ENCODE measurements at regions not wholly inside any gene's neighbourhood (a gene's known extent, or its start where the extent isn't known, plus 50 kb on each side); places are given as distances from the start of the nearest gene placed in this dataset.
A peak's percentile ranks its signal among the peaks of the same experiment; 100 is the strongest.

DNA sequence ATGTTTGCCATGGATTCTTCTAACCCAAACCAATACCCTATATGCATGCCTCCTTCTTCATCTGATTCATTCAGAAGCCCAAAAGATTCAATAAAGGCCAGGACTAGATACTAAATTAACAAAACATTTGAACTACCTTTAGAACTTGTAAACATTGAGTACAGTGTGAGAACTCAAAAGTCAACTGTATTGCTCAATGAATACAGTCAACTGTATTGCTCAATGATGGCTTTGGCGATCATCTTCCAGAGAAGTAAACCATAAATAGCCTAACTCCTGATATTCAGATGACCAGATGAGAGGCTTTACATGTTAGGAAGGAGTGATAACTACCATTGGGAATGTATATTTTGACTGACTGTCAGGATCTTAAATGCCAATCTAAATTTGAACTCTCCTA is 206.5 kb upstream of the ITGA4 start:
- Histone ChIP-seq H3K36me3 (replicated peaks in 1 of 2; ENCODE audit: control insufficient read depth in 1 of 2, insufficient read depth in 2 of 2, low read length in 2 of 2) (no peaks in the 10 kb centered on the region), H2AFZ (ENCODE audit: low read length) (no peak overlapping the region), H4K20me1 (ENCODE audit: insufficient read depth, low read length) (no peaks in the 10 kb centered on the region), H3K27me3 (ENCODE audit: control insufficient read depth in 1 of 2, insufficient read depth in 2 of 2, low read length in 2 of 2) (no peaks in the 10 kb centered on the region), H3K9me3 (ENCODE audit: low read length) (no peaks in the 10 kb centered on the region), H3K79me2 (ENCODE audit: insufficient read depth, low read length) (no peaks in the 10 kb centered on the region), H3K9ac (ENCODE audit: insufficient read depth, low read depth, low read length) (no peak overlapping the region), H3K27ac (ENCODE audit: extremely low read length, insufficient read depth, low read length) (no peak overlapping the region), H3K4me2 (ENCODE audit: low read depth, low read length) (no peak overlapping the region), H3K4me3 (replicated peaks in 1 of 3; ENCODE audit: insufficient read depth in 1 of 3, low read depth in 2 of 3, low read length in 3 of 3) (no peak overlapping the region), H3K4me1 (ENCODE audit: insufficient read depth, low read length) (peaks cover 8% of the 10 kb centered on the region)
- no peak for DNase-seq (ENCODE audit: low spot score)
- intact Hi-C loops (cut with micrococcal nuclease; ENCODE audit: unreplicated experiment) (no loop called here), in situ Hi-C loops (cut with HindIII; ENCODE audit: extremely low pct_ligation_motif_present, low pct_unique_long_range_greater_than_20kb) (no loop called here)
- POLR2A ChIA-PET = no interaction called here
- peak; percentile 80 for ATAC-seq
- CTCF ChIA-PET (ENCODE audit: low intra/inter-chr PET ratio, low total read pairs) = no interaction called here
- WGBS (ENCODE audit: low lambda C conversion rate) = 3% methylated on average over 1 of the region's 1 CpG
- TF ChIP-seq FOXA3 (CRISPR knock-in tag; IDR thresholded peaks at IDR 0.05) (peak; percentile 36; the same call in 1 of the 2 replicates), NFYB (CRISPR knock-in tag; IDR thresholded peaks at IDR 0.05) (no peak), CEBPB (IDR thresholded peaks at IDR 0.05; ENCODE audit: borderline replicate concordance, low read depth, low read length) (peak; percentile 97), FOXP1 (IDR thresholded peaks at IDR 0.05) (no peak), FOXP1 (CRISPR knock-in tag; IDR thresholded peaks at IDR 0.05) (peak; percentile 53; the same call in 1 of the 2 replicates), ZNF670 (CRISPR knock-in tag; IDR thresholded peaks at IDR 0.05; ENCODE audit: borderline replicate concordance) (no peak), RAD21 (CRISPR knock-in tag; IDR thresholded peaks at IDR 0.05) (no peak), MED13 (CRISPR knock-in tag; IDR thresholded peaks at IDR 0.05) (no peak), CEBPG (CRISPR knock-in tag; IDR thresholded peaks at IDR 0.05) (peak; percentile 88)
- TF ChIP-seq, protein P1, sequence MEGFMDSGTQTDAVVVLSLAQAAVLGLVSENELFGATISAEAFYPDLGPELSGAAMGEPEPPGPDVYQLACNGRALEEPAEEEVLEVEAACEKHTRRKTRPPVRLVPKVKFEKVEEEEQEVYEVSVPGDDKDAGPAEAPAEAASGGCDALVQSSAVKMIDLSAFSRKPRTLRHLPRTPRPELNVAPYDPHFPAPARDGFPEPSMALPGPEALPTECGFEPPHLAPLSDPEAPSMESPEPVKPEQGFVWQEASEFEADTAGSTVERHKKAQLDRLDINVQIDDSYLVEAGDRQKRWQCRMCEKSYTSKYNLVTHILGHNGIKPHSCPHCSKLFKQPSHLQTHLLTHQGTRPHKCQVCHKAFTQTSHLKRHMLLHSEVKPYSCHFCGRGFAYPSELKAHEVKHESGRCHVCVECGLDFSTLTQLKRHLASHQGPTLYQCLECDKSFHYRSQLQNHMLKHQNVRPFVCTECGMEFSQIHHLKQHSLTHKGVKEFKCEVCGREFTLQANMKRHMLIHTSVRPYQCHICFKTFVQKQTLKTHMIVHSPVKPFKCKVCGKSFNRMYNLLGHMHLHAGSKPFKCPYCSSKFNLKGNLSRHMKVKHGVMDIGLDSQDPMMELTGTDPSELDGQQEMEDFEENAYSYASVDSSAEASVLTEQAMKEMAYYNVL (CRISPR knock-in tag; IDR thresholded peaks at IDR 0.05; ENCODE audit: borderline replicate concordance) = no peak
- TF ChIP-seq, protein P2, sequence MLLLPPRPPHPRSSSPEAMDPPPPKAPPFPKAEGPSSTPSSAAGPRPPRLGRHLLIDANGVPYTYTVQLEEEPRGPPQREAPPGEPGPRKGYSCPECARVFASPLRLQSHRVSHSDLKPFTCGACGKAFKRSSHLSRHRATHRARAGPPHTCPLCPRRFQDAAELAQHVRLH (CRISPR knock-in tag; IDR thresholded peaks at IDR 0.05; ENCODE audit: borderline replicate concordance, low read depth) = no peak
- TF ChIP-seq, protein P3, sequence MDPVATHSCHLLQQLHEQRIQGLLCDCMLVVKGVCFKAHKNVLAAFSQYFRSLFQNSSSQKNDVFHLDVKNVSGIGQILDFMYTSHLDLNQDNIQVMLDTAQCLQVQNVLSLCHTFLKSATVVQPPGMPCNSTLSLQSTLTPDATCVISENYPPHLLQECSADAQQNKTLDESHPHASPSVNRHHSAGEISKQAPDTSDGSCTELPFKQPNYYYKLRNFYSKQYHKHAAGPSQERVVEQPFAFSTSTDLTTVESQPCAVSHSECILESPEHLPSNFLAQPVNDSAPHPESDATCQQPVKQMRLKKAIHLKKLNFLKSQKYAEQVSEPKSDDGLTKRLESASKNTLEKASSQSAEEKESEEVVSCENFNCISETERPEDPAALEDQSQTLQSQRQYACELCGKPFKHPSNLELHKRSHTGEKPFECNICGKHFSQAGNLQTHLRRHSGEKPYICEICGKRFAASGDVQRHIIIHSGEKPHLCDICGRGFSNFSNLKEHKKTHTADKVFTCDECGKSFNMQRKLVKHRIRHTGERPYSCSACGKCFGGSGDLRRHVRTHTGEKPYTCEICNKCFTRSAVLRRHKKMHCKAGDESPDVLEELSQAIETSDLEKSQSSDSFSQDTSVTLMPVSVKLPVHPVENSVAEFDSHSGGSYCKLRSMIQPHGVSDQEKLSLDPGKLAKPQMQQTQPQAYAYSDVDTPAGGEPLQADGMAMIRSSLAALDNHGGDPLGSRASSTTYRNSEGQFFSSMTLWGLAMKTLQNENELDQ (CRISPR knock-in tag; IDR thresholded peaks at IDR 0.05; ENCODE audit: borderline replicate concordance) = no peak
- BruUV-seq (replicated peaks) = no TSS peak
- FAIRE-seq = peak; percentile 30

All from HepG2 (cell line).